ENCODE measurements at regions not wholly inside any gene's neighbourhood (a gene's known extent, or its start where the extent isn't known, plus 50 kb on each side); places are given as distances from the start of the nearest gene placed in this dataset.

- TF ChIP-seq EZH2 (IDR thresholded peaks at IDR 0.05; ENCODE audit: insufficient read depth, poor library complexity, severe bottlenecking) = no peak
- TF ChIP-seq EZH2phosphoT487 (IDR thresholded peaks at IDR 0.05; ENCODE audit: insufficient read depth, low read depth) = no peak
These were observed 77.2 kb upstream of the ECI2 start for GRCh38 chr6:4212588-4212987.

All from GM23248 (cell line).